ENCODE measurements at regions not wholly inside any gene's neighbourhood (a gene's known extent, or its start where the extent isn't known, plus 50 kb on each side); places are given as distances from the start of the nearest gene placed in this dataset.

- H3F3A ChIP-seq (ENCODE audit: insufficient read depth) = peaks cover 3% of the 10 kb centered on the region; the same call in 1 of the 2 replicates
- in situ Hi-C loops (cut with MboI) = no loop called here
- H4K20me1 ChIP-seq (ENCODE audit: insufficient read depth) = no peaks in the 10 kb centered on the region
Measured at GRCh38 chr10:15442056-15442455, 71.0 kb upstream of the FAM171A1 start.

GRCh38 chr10:15440204-15440711 is 69.2 kb upstream of the FAM171A1 start:
- Histone ChIP-seq H3F3A (ENCODE audit: insufficient read depth) (peaks cover 10% of the 10 kb centered on the region; the same call in 1 of the 2 replicates), H2AFZ (peak overlapping the region; percentile 86), H3K79me2 (ENCODE audit: insufficient read depth) (no peaks in the 10 kb centered on the region), H3K27me3 (replicated peaks; ENCODE audit: insufficient read depth) (no peaks in the 10 kb centered on the region), H3K9me3 (ENCODE audit: low read depth) (no peaks in the 10 kb centered on the region), H3K27ac (no peak overlapping the region), H3K4me3 (peak overlapping the region; percentile 62; the same call in 1 of the 2 replicates), H3K36me3 (ENCODE audit: low read depth) (no peaks in the 10 kb centered on the region), H3K9me2 (ENCODE audit: insufficient read depth) (no peaks in the 10 kb centered on the region), H3K9ac (no peak overlapping the region), H3K4me2 (ENCODE audit: unreplicated experiment) (peak overlapping the region; percentile 62), H4K20me1 (ENCODE audit: insufficient read depth) (no peaks in the 10 kb centered on the region), H3K4me1 (ENCODE audit: insufficient read depth) (no peaks in the 10 kb centered on the region; the same call in 1 of the 2 replicates)
- DNase-seq = no peak
- in situ Hi-C loops (cut with MboI) = no loop called here
- WGBS, 2 experiments (ENCODE audit: low coverage in 1 of 2, low lambda C conversion rate in 2 of 2, missing lambda C conversion rate in 2 of 2) = 68 to 73% methylated on average over 9 of the region's 9 CpGs
- TF ChIP-seq EZH2phosphoT487 (IDR thresholded peaks at IDR 0.05; ENCODE audit: insufficient read depth, low read depth) = no peak
- TF ChIP-seq EZH2 (IDR thresholded peaks at IDR 0.05; ENCODE audit: insufficient read depth, poor library complexity, severe bottlenecking) = no peak

More at GRCh38 chr10:15442056-15442455, 71.0 kb upstream of the FAM171A1 start:
- Histone ChIP-seq H3K4me3 (no peak overlapping the region), H3K9me3 (ENCODE audit: low read depth) (no peaks in the 10 kb centered on the region), H2AFZ (no peak overlapping the region), H3K79me2 (ENCODE audit: insufficient read depth) (no peaks in the 10 kb centered on the region), H3K4me2 (ENCODE audit: unreplicated experiment) (no peak overlapping the region), H3K27me3 (replicated peaks; ENCODE audit: insufficient read depth) (no peaks in the 10 kb centered on the region), H3K9me2 (ENCODE audit: insufficient read depth) (no peaks in the 10 kb centered on the region), H3K36me3 (ENCODE audit: low read depth) (no peaks in the 10 kb centered on the region), H3K27ac (no peak overlapping the region), H3K4me1 (ENCODE audit: insufficient read depth) (no peaks in the 10 kb centered on the region; the same call in 1 of the 2 replicates), H3K9ac (no peak overlapping the region)
- no peak for TF ChIP-seq EZH2 (IDR thresholded peaks at IDR 0.05; ENCODE audit: insufficient read depth, poor library complexity, severe bottlenecking)
- TF ChIP-seq EZH2phosphoT487 (IDR thresholded peaks at IDR 0.05; ENCODE audit: insufficient read depth, low read depth) = no peak
- DNase-seq = no peak
- WGBS, 2 experiments (ENCODE audit: low coverage in 1 of 2, low lambda C conversion rate in 2 of 2, missing lambda C conversion rate in 2 of 2) = 85 to 90% methylated on average over 14 of the region's 14 CpGs

- WGBS, 2 experiments (ENCODE audit: low coverage in 1 of 2, low lambda C conversion rate in 2 of 2, missing lambda C conversion rate in 2 of 2) = 2 to 3% methylated on average over 12 of the region's 12 CpGs
- in situ Hi-C loops (cut with MboI) = no loop called here
Measured at GRCh38 chr10:15439341-15439842, 68.3 kb upstream of the FAM171A1 start.

GRCh38 chr10:15436696-15437095 is 65.6 kb upstream of the FAM171A1 start:
- in situ Hi-C loops (cut with MboI) = no loop called here
- H3K27me3 ChIP-seq (replicated peaks; ENCODE audit: insufficient read depth) = peaks cover 8% of the 10 kb centered on the region; the same call in 1 of the 2 replicates
- TF ChIP-seq EZH2phosphoT487 (IDR thresholded peaks at IDR 0.05; ENCODE audit: insufficient read depth, low read depth) (no peak), EZH2 (IDR thresholded peaks at IDR 0.05; ENCODE audit: insufficient read depth, poor library complexity, severe bottlenecking) (no peak)
- peaks cover 8% of the 10 kb centered on the region for H3K4me1 ChIP-seq (ENCODE audit: insufficient read depth)
- H3K4me3 ChIP-seq = no peak overlapping the region
- no peaks in the 10 kb centered on the region for H3K36me3 ChIP-seq (ENCODE audit: low read depth)
- H3F3A ChIP-seq (ENCODE audit: insufficient read depth) = peaks cover 10% of the 10 kb centered on the region; the same call in 1 of the 2 replicates
- H3K79me2 ChIP-seq (ENCODE audit: insufficient read depth) = no peaks in the 10 kb centered on the region
- no peak overlapping the region for H2AFZ ChIP-seq
- DNase-seq = peak; percentile 32
- no peaks in the 10 kb centered on the region for H4K20me1 ChIP-seq (ENCODE audit: insufficient read depth)
- 71 to 78% methylated on average over 5 of the region's 5 CpGs for WGBS, 2 experiments (ENCODE audit: low coverage in 1 of 2, low lambda C conversion rate in 2 of 2, missing lambda C conversion rate in 2 of 2)
- H3K9me2 ChIP-seq (ENCODE audit: insufficient read depth) = no peaks in the 10 kb centered on the region
- no peak overlapping the region for H3K9ac ChIP-seq
- no peaks in the 10 kb centered on the region for H3K9me3 ChIP-seq (ENCODE audit: low read depth)
- no peak overlapping the region for H3K4me2 ChIP-seq (ENCODE audit: unreplicated experiment)
- H3K27ac ChIP-seq = no peak overlapping the region

More at GRCh38 chr10:15439341-15439842, 68.3 kb upstream of the FAM171A1 start:
- H3K36me3 ChIP-seq (ENCODE audit: low read depth) = no peaks in the 10 kb centered on the region
- H3F3A ChIP-seq (ENCODE audit: insufficient read depth) = peaks cover 10% of the 10 kb centered on the region; the same call in 1 of the 2 replicates
- peak overlapping the region; percentile 86 for H2AFZ ChIP-seq
- peak overlapping the region; percentile 48 for H3K9ac ChIP-seq
- H3K79me2 ChIP-seq (ENCODE audit: insufficient read depth) = no peaks in the 10 kb centered on the region
- TF ChIP-seq EZH2 (IDR thresholded peaks at IDR 0.05; ENCODE audit: insufficient read depth, poor library complexity, severe bottlenecking) = no peak
- no peak for TF ChIP-seq EZH2phosphoT487 (IDR thresholded peaks at IDR 0.05; ENCODE audit: insufficient read depth, low read depth)
- H3K4me1 ChIP-seq (ENCODE audit: insufficient read depth) = peaks cover 8% of the 10 kb centered on the region
- peak; percentile 66 for DNase-seq
- peak overlapping the region; percentile 62 for H3K4me3 ChIP-seq
- peak overlapping the region; percentile 29; the same call in 1 of the 2 replicates for H3K27ac ChIP-seq
- no peaks in the 10 kb centered on the region for H3K9me2 ChIP-seq (ENCODE audit: insufficient read depth)
- H3K27me3 ChIP-seq (replicated peaks; ENCODE audit: insufficient read depth) = no peaks in the 10 kb centered on the region
- no peaks in the 10 kb centered on the region for H3K9me3 ChIP-seq (ENCODE audit: low read depth)
- peak overlapping the region; percentile 62 for H3K4me2 ChIP-seq (ENCODE audit: unreplicated experiment)
- H4K20me1 ChIP-seq (ENCODE audit: insufficient read depth) = no peaks in the 10 kb centered on the region

All from GM23248 (cell line).